Neural progenitor cell (in vitro differentiated cells): ENCODE measurements at regions not wholly inside any gene's neighbourhood (a gene's known extent, or its start where the extent isn't known, plus 50 kb on each side); places are given as distances from the start of the nearest gene placed in this dataset.

ENCODE experiments used
- DNase-seq: peaks from one replicate; pipeline ENCODE4 v3.0.0-alpha.2; 2016; ENCODE audit warnings: low spot score
- H2AFZ ChIP-seq: fragments of 200-600 bp; sonication (generic); replicated peaks from 2 replicates; pipeline ENCODE4 v1.6.1; 2016; ENCODE audit warnings: antibody characterized with exemption
- H3F3A ChIP-seq: fragments of 200-600 bp; sonication (generic); 2 replicates; pipeline ENCODE4 v1.6.1; 2016; ENCODE audit warnings: antibody characterized with exemption, low read depth
- H3K27ac ChIP-seq: fragments of 200-600 bp; sonication (generic); 2 replicates; pipeline ENCODE4 v1.5.1; 2016; ENCODE audit warnings: mild to moderate bottlenecking
- H3K27me3 ChIP-seq: fragments of 200-600 bp; sonication (generic); 2 replicates; pipeline ENCODE4 v1.6.1; 2016; ENCODE audit warnings: mild to moderate bottlenecking, moderate library complexity
- H3K36me3 ChIP-seq: fragments of 200-600 bp; sonication (generic); 2 replicates; pipeline ENCODE4 v1.5.1; 2016
- H3K4me1 ChIP-seq: fragments of 200-600 bp; sonication (generic); 2 replicates; pipeline ENCODE4 v1.6.1; 2016; ENCODE audit warnings: mixed run types
- H3K4me2 ChIP-seq: fragments of 200-600 bp; sonication (generic); 2 replicates; pipeline ENCODE4 v1.6.1; 2016
- H3K4me3 ChIP-seq: fragments of 200-600 bp; sonication (generic); 2 replicates; pipeline ENCODE4 v1.5.1; 2016
- H3K79me2 ChIP-seq: fragments of 200-600 bp; sonication (generic); 2 replicates; pipeline ENCODE4 v1.6.1; 2016; ENCODE audit warnings: low read depth
- H3K9ac ChIP-seq: fragments of 200-600 bp; sonication (generic); 2 replicates; pipeline ENCODE4 v1.6.1; 2016
- H3K9me3 ChIP-seq: fragments of 200-600 bp; sonication (generic); 2 replicates; pipeline ENCODE4 v1.5.1; 2016; ENCODE audit warnings: low read depth
- H4K20me1 ChIP-seq: fragments of 200-600 bp; sonication (generic); 2 replicates; pipeline ENCODE4 v1.6.1; 2016; ENCODE audit warnings: low read depth
- H3K27ac Mint-ChIP-seq: 3 replicates; pipeline ENCODE4 v1.8.0; 2021; ENCODE audit warnings: mixed read lengths
- H3K27me3 Mint-ChIP-seq: 2 replicates; pipeline ENCODE4 v1.8.0; 2022; ENCODE audit warnings: low read depth, mild to moderate bottlenecking, inconsistent platforms, moderate library complexity, mixed read lengths; ENCODE audit not compliant: insufficient read depth
- H3K36me3 Mint-ChIP-seq: 3 replicates; pipeline ENCODE4 v1.8.0; 2021; ENCODE audit warnings: mixed read lengths
- H3K4me1 Mint-ChIP-seq: 3 replicates; pipeline ENCODE4 v1.8.0; 2021; ENCODE audit warnings: mixed read lengths
- H3K4me3 Mint-ChIP-seq: 3 replicates; pipeline ENCODE4 v1.8.0; 2021; ENCODE audit warnings: mild to moderate bottlenecking, moderate library complexity, mixed read lengths
- H3K9me3 Mint-ChIP-seq: 3 replicates; pipeline ENCODE4 v1.8.0; 2020; ENCODE audit warnings: mixed read lengths
- CTCF ChIP-seq: fragments of 200-600 bp; sonication (generic); IDR thresholded peaks from 2 replicates; pipeline ENCODE4 v1.5.1; 2017; ENCODE audit warnings: antibody characterized with exemption, mild to moderate bottlenecking
- EZH2 ChIP-seq: fragments of 200-600 bp; sonication (generic); IDR thresholded peaks from 2 replicates; pipeline ENCODE4 v1.6.1; 2017; ENCODE audit warnings: antibody characterized with exemption, mild to moderate bottlenecking, moderate library complexity
- EZH2phosphoT487 ChIP-seq: fragments of 200-600 bp; sonication (generic); IDR thresholded peaks from 2 replicates; pipeline ENCODE4 v1.6.1; 2017; ENCODE audit warnings: antibody characterized with exemption

- Mint-ChIP-seq H3K27me3 (peaks cover 11% of the 10 kb centered on the region), H3K9me3 (peaks cover 8% of the 10 kb centered on the region), H3K4me3 (no peak overlapping the region), H3K4me1 (peaks cover 25% of the 10 kb centered on the region), H3K36me3 (no peaks in the 10 kb centered on the region), H3K27ac (no peak overlapping the region)
- Histone ChIP-seq H3K4me3 (no peak overlapping the region), H3K36me3 (no peaks in the 10 kb centered on the region), H4K20me1 (peaks cover 1% of the 10 kb centered on the region), H3K4me1 (no peaks in the 10 kb centered on the region), H3K9ac (no peak overlapping the region), H3K4me2 (no peak overlapping the region), H3K9me3 (no peaks in the 10 kb centered on the region), H3K27me3 (peaks cover 11% of the 10 kb centered on the region), H3K79me2 (no peaks in the 10 kb centered on the region), H3K27ac (no peak overlapping the region), H2AFZ (no peak overlapping the region), H3F3A (peaks cover 1% of the 10 kb centered on the region)
- TF ChIP-seq EZH2phosphoT487 (no peak), CTCF (no peak), EZH2 (no peak)
- DNase-seq: no peak
Observed at GRCh38 chr14:104337351-104337750, 199.0 kb downstream of the KIF26A start.

- H3K4me1 ChIP-seq: no peaks in the 10 kb centered on the region
- Mint-ChIP-seq H3K27me3 (peaks cover 10% of the 10 kb centered on the region), H3K9me3 (peaks cover 8% of the 10 kb centered on the region), H3K36me3 (no peaks in the 10 kb centered on the region), H3K4me3 (no peak overlapping the region), H3K27ac (no peak overlapping the region), H3K4me1 (peaks cover 18% of the 10 kb centered on the region)
- H3K27ac ChIP-seq: no peak overlapping the region
- no peaks in the 10 kb centered on the region for H3K9me3 ChIP-seq
- H4K20me1 ChIP-seq: peaks cover 8% of the 10 kb centered on the region
- peaks cover 4% of the 10 kb centered on the region for H3F3A ChIP-seq
- no peak for DNase-seq
- no peaks in the 10 kb centered on the region for H3K79me2 ChIP-seq
- no peak overlapping the region for H3K4me2 ChIP-seq
- no peak overlapping the region for H3K9ac ChIP-seq
- no peak for TF ChIP-seq CTCF
- TF ChIP-seq EZH2phosphoT487: no peak
- no peak for TF ChIP-seq EZH2
- no peak overlapping the region for H3K4me3 ChIP-seq
- no peaks in the 10 kb centered on the region for H3K36me3 ChIP-seq
- H3K27me3 ChIP-seq: peaks cover 11% of the 10 kb centered on the region
- no peak overlapping the region for H2AFZ ChIP-seq
Observed at GRCh38 chr14:104339361-104339760, 201.0 kb downstream of the KIF26A start.

- Histone ChIP-seq H3K4me2 (no peak overlapping the region), H3K4me3 (no peak overlapping the region), H3K27me3 (peaks cover 11% of the 10 kb centered on the region), H3K4me1 (no peaks in the 10 kb centered on the region), H3K9me3 (no peaks in the 10 kb centered on the region), H3K27ac (no peak overlapping the region), H4K20me1 (peaks cover 8% of the 10 kb centered on the region), H3K79me2 (no peaks in the 10 kb centered on the region), H3K9ac (no peak overlapping the region), H3F3A (peaks cover 4% of the 10 kb centered on the region), H3K36me3 (no peaks in the 10 kb centered on the region), H2AFZ (no peak overlapping the region)
- peaks cover 13% of the 10 kb centered on the region for H3K27me3 Mint-ChIP-seq
- H3K27ac Mint-ChIP-seq: no peak overlapping the region
- DNase-seq: no peak
- no peak overlapping the region for H3K4me3 Mint-ChIP-seq
- H3K4me1 Mint-ChIP-seq: peaks cover 16% of the 10 kb centered on the region
- no peak for TF ChIP-seq EZH2phosphoT487
- peaks cover 8% of the 10 kb centered on the region for H3K9me3 Mint-ChIP-seq
- H3K36me3 Mint-ChIP-seq: no peaks in the 10 kb centered on the region
Observed at GRCh38 chr14:104339829-104340228, 201.4 kb downstream of the KIF26A start.

- H3K36me3 Mint-ChIP-seq: no peaks in the 10 kb centered on the region
- peak overlapping the region; percentile 76 for H2AFZ ChIP-seq
Observed at GRCh38 chr14:104341532-104342434, 203.4 kb downstream of the KIF26A start.

More at GRCh38 chr14:104341532-104342434, 203.4 kb downstream of the KIF26A start:
- no peak overlapping the region for H3K27ac Mint-ChIP-seq
- no peaks in the 10 kb centered on the region for H3K79me2 ChIP-seq
- H3K36me3 ChIP-seq: no peaks in the 10 kb centered on the region
- peaks cover 11% of the 10 kb centered on the region for H3K27me3 ChIP-seq
- peaks cover 8% of the 10 kb centered on the region for H4K20me1 ChIP-seq
- no peak overlapping the region for H3K9ac ChIP-seq
- H3F3A ChIP-seq: peaks cover 4% of the 10 kb centered on the region
- no peaks in the 10 kb centered on the region for H3K4me1 ChIP-seq
- peak overlapping the region; percentile 31 for H3K4me3 ChIP-seq
- peaks cover 9% of the 10 kb centered on the region for H3K4me1 Mint-ChIP-seq
- no peak overlapping the region for H3K27ac ChIP-seq
- peak; percentile 92 for DNase-seq
- H3K4me3 Mint-ChIP-seq: peak overlapping the region; percentile 10
- no peaks in the 10 kb centered on the region for H3K9me3 ChIP-seq
- peaks cover 8% of the 10 kb centered on the region for H3K9me3 Mint-ChIP-seq
- H3K4me2 ChIP-seq: peak overlapping the region; percentile 64
- TF ChIP-seq CTCF (peak; percentile 72), EZH2 (no peak)
- peaks cover 13% of the 10 kb centered on the region for H3K27me3 Mint-ChIP-seq
